ENCODE measurements at regions not wholly inside any gene's neighbourhood (a gene's known extent, or its start where the extent isn't known, plus 50 kb on each side); places are given as distances from the start of the nearest gene placed in this dataset.

- Mint-ChIP-seq H3K36me3 (no peaks in the 10 kb centered on the region), H3K27ac (no peak overlapping the region), H3K27me3 (ENCODE audit: low read depth in 3 of 3) (no peaks in the 10 kb centered on the region), H3K4me1 (no peaks in the 10 kb centered on the region), H3K9me3 (no peaks in the 10 kb centered on the region), H3K4me3 (no peak overlapping the region)
- Histone ChIP-seq H4K20me1 (ENCODE audit: insufficient read depth, low read length) (no peaks in the 10 kb centered on the region), H3K79me2 (ENCODE audit: insufficient read depth, low read length) (no peaks in the 10 kb centered on the region), H3K36me3 (replicated peaks in 1 of 2; ENCODE audit: control insufficient read depth in 1 of 2, insufficient read depth in 2 of 2, low read length in 2 of 2) (no peaks in the 10 kb centered on the region), H3K9me3 (replicated peaks in 1 of 2; ENCODE audit: control insufficient read depth in 1 of 2, insufficient read depth in 1 of 2, low read length in 2 of 2) (no peaks in the 10 kb centered on the region), H3K4me3 (replicated peaks in 1 of 3; ENCODE audit: low read depth in 2 of 3, low read length in 3 of 3) (no peak overlapping the region), H3K27me3 (ENCODE audit: control insufficient read depth in 2 of 2, insufficient read depth in 2 of 2, low read length in 2 of 2) (no peaks in the 10 kb centered on the region), H3K4me1 (ENCODE audit: control insufficient read depth in 1 of 2, insufficient read depth in 2 of 2, low read length in 2 of 2) (no peaks in the 10 kb centered on the region), H3K4me2 (replicated peaks; ENCODE audit: extremely low read depth, low read length, poor library complexity, severe bottlenecking) (no peak overlapping the region), H3K27ac (ENCODE audit: low read depth in 1 of 2, low read length in 2 of 2) (no peak overlapping the region), H3K9ac (ENCODE audit: insufficient read depth, low read length, poor library complexity, severe bottlenecking) (no peak overlapping the region), H2AFZ (ENCODE audit: insufficient read depth, low read depth, low read length, poor library complexity, severe bottlenecking) (no peak overlapping the region)
- intact Hi-C loops (cut with micrococcal nuclease), result no loop called here
- no peak for DNase-seq
- WGBS (ENCODE audit: insufficient coverage), result no CpG with 5 or more reads among the region's 1 CpG
- TF ChIP-seq, protein P1, sequence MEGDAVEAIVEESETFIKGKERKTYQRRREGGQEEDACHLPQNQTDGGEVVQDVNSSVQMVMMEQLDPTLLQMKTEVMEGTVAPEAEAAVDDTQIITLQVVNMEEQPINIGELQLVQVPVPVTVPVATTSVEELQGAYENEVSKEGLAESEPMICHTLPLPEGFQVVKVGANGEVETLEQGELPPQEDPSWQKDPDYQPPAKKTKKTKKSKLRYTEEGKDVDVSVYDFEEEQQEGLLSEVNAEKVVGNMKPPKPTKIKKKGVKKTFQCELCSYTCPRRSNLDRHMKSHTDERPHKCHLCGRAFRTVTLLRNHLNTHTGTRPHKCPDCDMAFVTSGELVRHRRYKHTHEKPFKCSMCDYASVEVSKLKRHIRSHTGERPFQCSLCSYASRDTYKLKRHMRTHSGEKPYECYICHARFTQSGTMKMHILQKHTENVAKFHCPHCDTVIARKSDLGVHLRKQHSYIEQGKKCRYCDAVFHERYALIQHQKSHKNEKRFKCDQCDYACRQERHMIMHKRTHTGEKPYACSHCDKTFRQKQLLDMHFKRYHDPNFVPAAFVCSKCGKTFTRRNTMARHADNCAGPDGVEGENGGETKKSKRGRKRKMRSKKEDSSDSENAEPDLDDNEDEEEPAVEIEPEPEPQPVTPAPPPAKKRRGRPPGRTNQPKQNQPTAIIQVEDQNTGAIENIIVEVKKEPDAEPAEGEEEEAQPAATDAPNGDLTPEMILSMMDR (IDR thresholded peaks at IDR 0.05), result no peak
Measured at GRCh38 chr2:61664190-61664589, 126.0 kb upstream of the XPO1 start.

DNA sequence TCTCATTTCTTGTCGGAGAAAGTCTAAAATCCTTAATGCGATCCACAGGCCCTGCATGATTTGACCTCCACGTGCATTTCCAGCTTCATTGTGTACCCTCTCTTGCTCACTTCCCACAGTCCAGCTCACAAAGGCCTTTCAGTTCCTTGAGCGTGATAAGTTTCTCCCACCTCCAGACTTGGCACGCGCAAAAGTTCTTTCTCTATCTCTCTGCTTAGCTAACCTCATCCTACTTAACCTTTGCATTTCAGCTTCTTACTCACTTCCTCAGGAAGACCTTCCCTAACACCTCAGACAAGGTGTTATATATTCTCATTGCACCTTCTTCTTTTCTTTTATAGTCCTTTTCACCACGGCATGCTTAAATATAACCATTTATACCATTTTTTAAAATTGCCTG lies 124.8 kb upstream of the XPO1 start:
- Mint-ChIP-seq H3K27me3 (ENCODE audit: low read depth in 3 of 3) (no peaks in the 10 kb centered on the region), H3K4me3 (no peak overlapping the region), H3K27ac (no peak overlapping the region), H3K4me1 (peaks cover 2% of the 10 kb centered on the region), H3K36me3 (no peaks in the 10 kb centered on the region), H3K9me3 (no peaks in the 10 kb centered on the region)
- intact Hi-C loops (cut with micrococcal nuclease), result no loop called here
- Histone ChIP-seq H3K9me3 (replicated peaks in 1 of 2; ENCODE audit: control insufficient read depth in 1 of 2, insufficient read depth in 1 of 2, low read length in 2 of 2) (no peaks in the 10 kb centered on the region), H4K20me1 (ENCODE audit: insufficient read depth, low read length) (no peaks in the 10 kb centered on the region), H3K27me3 (ENCODE audit: control insufficient read depth in 2 of 2, insufficient read depth in 2 of 2, low read length in 2 of 2) (no peaks in the 10 kb centered on the region), H2AFZ (ENCODE audit: insufficient read depth, low read depth, low read length, poor library complexity, severe bottlenecking) (no peak overlapping the region), H3K4me1 (ENCODE audit: control insufficient read depth in 1 of 2, insufficient read depth in 2 of 2, low read length in 2 of 2) (no peaks in the 10 kb centered on the region), H3K36me3 (replicated peaks in 1 of 2; ENCODE audit: control insufficient read depth in 1 of 2, insufficient read depth in 2 of 2, low read length in 2 of 2) (no peaks in the 10 kb centered on the region), H3K4me2 (replicated peaks; ENCODE audit: extremely low read depth, low read length, poor library complexity, severe bottlenecking) (no peak overlapping the region), H3K4me3 (replicated peaks in 1 of 3; ENCODE audit: low read depth in 2 of 3, low read length in 3 of 3) (no peak overlapping the region), H3K27ac (ENCODE audit: low read depth in 1 of 2, low read length in 2 of 2) (no peak overlapping the region), H3K9ac (ENCODE audit: insufficient read depth, low read length, poor library complexity, severe bottlenecking) (no peak overlapping the region), H3K79me2 (ENCODE audit: insufficient read depth, low read length) (no peaks in the 10 kb centered on the region)
- DNase-seq, result no peak
- TF ChIP-seq, protein P1 (IDR thresholded peaks at IDR 0.05), result no peak
- 97% methylated on average over 5 of the region's 7 CpGs for WGBS (ENCODE audit: insufficient coverage)
